Peyer's patch (tissue), 4 donors: ENCODE measurements at regions not wholly inside any gene's neighbourhood (a gene's known extent, or its start where the extent isn't known, plus 50 kb on each side); places are given as distances from the start of the nearest gene placed in this dataset.

Experiments
- DNase-seq, 3 donors: peaks; one replicate each; pipeline ENCODE4 v3.0.0-alpha.2; 2017 to 2019
- H3K27ac ChIP-seq, 4 donors: fragments of 200-600 bp; sonication (generic); one replicate each; pipeline ENCODE4 v1.5.1; 2016 to 2019
- H3K27me3 ChIP-seq, 2 donors: fragments of 200-600 bp; sonication (generic); one replicate each; pipeline ENCODE4 v1.5.1; 2019
- H3K36me3 ChIP-seq, 3 donors: fragments of 200-600 bp; sonication (generic); one replicate each; pipeline ENCODE4 v1.5.1; 2016 to 2019
- H3K4me1 ChIP-seq, 4 donors: fragments of 200-600 bp; sonication (generic); one replicate each; pipeline ENCODE4 v1.5.1; 2016 to 2019
- H3K4me3 ChIP-seq, 4 donors: fragments of 200-600 bp; sonication (generic); 1 replicate in 3 of 4; 2 replicates in 1 of 4; pipeline ENCODE4 v1.5.1; 2016 to 2019; ENCODE audit warnings: mild to moderate bottlenecking in 1 of 4
- H3K9me3 ChIP-seq, 4 donors: fragments of 200-600 bp; sonication (generic); one replicate each; pipeline ENCODE4 v1.5.1; 2016 to 2019; ENCODE audit warnings: mild to moderate bottlenecking in 1 of 4
- CTCF ChIP-seq, 6 experiments: fragments of 450-650 bp in 4 of 6; fragments of 200-600 bp in 2 of 6; sonication (generic) in 1 of 6; IDR thresholded peaks; one replicate each; pipeline ENCODE4 v1.5.1; 2017 to 2019; ENCODE audit warnings: antibody characterized with exemption in 6 of 6, mild to moderate bottlenecking in 3 of 6, moderate library complexity in 1 of 6
- POLR2A ChIP-seq, 2 donors: fragments of 450-650 bp; IDR thresholded peaks; one replicate each; pipeline ENCODE4 v1.5.1; 2017; ENCODE audit warnings: antibody characterized with exemption in 2 of 2, mild to moderate bottlenecking in 2 of 2, moderate library complexity in 2 of 2

- Histone ChIP-seq H3K4me1 (no peaks in the 10 kb centered on the region), H3K27me3 (no peaks in the 10 kb centered on the region)
Measured at GRCh38 chr5:110112348-110112747, 422.6 kb downstream of the MAN2A1 start.

GRCh38 chr5:110115503-110115902 is 425.8 kb downstream of the MAN2A1 start:
- Histone ChIP-seq H3K27ac (no peak overlapping the region), H3K36me3 (no peaks in the 10 kb centered on the region), H3K4me3 (no peak overlapping the region), H3K27me3 (no peaks in the 10 kb centered on the region), H3K4me1 (no peaks in the 10 kb centered on the region), H3K9me3 (no peaks in the 10 kb centered on the region)
- no peak for TF ChIP-seq CTCF (IDR thresholded peaks at IDR 0.05)
- no peak for TF ChIP-seq POLR2A (IDR thresholded peaks at IDR 0.05)
- no peak for DNase-seq

More at GRCh38 chr5:110112348-110112747, 422.6 kb downstream of the MAN2A1 start:
- Histone ChIP-seq H3K9me3 (no peaks in the 10 kb centered on the region), H3K27ac (no peak overlapping the region), H3K36me3 (no peaks in the 10 kb centered on the region), H3K4me3 (no peak overlapping the region)
- DNase-seq, result no peak
- TF ChIP-seq CTCF (IDR thresholded peaks at IDR 0.05) (no peak), POLR2A (IDR thresholded peaks at IDR 0.05) (no peak)

- Histone ChIP-seq H3K36me3 (no peaks in the 10 kb centered on the region), H3K9me3 (no peaks in the 10 kb centered on the region), H3K4me1 (no peaks in the 10 kb centered on the region), H3K4me3 (no peak overlapping the region), H3K27me3 (no peaks in the 10 kb centered on the region), H3K27ac (no peak overlapping the region)
- DNase-seq, result no peak
- TF ChIP-seq CTCF (IDR thresholded peaks at IDR 0.05) (peak in 1 of 6 experiments; percentile 10), POLR2A (IDR thresholded peaks at IDR 0.05) (no peak)
Measured at GRCh38 chr5:110116539-110116938, 426.8 kb downstream of the MAN2A1 start.

- no peak for TF ChIP-seq POLR2A (IDR thresholded peaks at IDR 0.05)
- no peak for TF ChIP-seq CTCF (IDR thresholded peaks at IDR 0.05)
- no peak for DNase-seq
- no peaks in the 10 kb centered on the region for H3K4me1 ChIP-seq
- H3K4me3 ChIP-seq, result no peak overlapping the region
- H3K36me3 ChIP-seq, result no peaks in the 10 kb centered on the region
- H3K27me3 ChIP-seq, result no peaks in the 10 kb centered on the region
- no peak overlapping the region for H3K27ac ChIP-seq
- peaks cover 0 to 5% (median 0%) of the 10 kb centered on the region in 4 donors for H3K9me3 ChIP-seq
Measured at GRCh38 chr5:110134963-110135935, 445.5 kb downstream of the MAN2A1 start.

- no peak overlapping the region for H3K4me3 ChIP-seq
- no peak overlapping the region for H3K27ac ChIP-seq
- no peaks in the 10 kb centered on the region for H3K36me3 ChIP-seq
- no peak for TF ChIP-seq CTCF (IDR thresholded peaks at IDR 0.05)
- TF ChIP-seq POLR2A (IDR thresholded peaks at IDR 0.05), result no peak
- H3K9me3 ChIP-seq, result no peaks in the 10 kb centered on the region
- H3K27me3 ChIP-seq, result no peaks in the 10 kb centered on the region
- DNase-seq, result no peak
- no peaks in the 10 kb centered on the region for H3K4me1 ChIP-seq
Measured at GRCh38 chr5:110150199-110150598, 460.5 kb downstream of the MAN2A1 start.
